Epithelial cell of proximal tubule (primary cell): ENCODE measurements at regions not wholly inside any gene's neighbourhood (a gene's known extent, or its start where the extent isn't known, plus 50 kb on each side); places are given as distances from the start of the nearest gene placed in this dataset.

Experiments used
- DNase-seq: peaks from one replicate; pipeline ENCODE4 v3.0.0-alpha.2; 2011; ENCODE audit warnings: low read depth
- H3K4me3 ChIP-seq: 2 replicates; pipeline ENCODE4 v1.5.1; 2011; ENCODE audit warnings: low read depth, mild to moderate bottlenecking, low read length
- TF ChIP-seq, protein P1 (sequence below): conservative IDR thresholded peaks from 2 replicates; pipeline ENCODE4 v1.5.1; 2012; ENCODE audit warnings: low read depth, mild to moderate bottlenecking, low read length

DNA sequence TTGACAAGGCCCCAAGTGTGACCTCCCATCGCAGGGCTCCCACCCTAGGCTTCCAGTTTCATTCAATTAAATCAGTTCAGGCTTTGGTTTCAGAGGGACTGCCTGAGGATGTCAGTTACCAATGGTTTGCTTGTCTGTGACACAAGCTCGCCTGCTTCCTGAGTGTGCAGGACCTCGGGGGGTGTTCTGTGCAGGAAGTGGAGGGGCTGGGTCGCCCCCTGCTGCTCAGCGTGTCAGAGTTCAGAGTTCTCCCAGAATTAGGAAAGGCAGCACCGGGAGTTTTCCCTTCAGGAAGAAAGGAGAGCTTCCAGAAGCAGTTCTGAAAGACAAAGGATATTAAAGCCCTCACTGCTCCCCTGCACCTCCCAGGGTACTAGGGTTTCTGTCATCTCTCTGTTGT is 50.8 kb upstream of the TGM3 start:
- TF ChIP-seq, protein P1, sequence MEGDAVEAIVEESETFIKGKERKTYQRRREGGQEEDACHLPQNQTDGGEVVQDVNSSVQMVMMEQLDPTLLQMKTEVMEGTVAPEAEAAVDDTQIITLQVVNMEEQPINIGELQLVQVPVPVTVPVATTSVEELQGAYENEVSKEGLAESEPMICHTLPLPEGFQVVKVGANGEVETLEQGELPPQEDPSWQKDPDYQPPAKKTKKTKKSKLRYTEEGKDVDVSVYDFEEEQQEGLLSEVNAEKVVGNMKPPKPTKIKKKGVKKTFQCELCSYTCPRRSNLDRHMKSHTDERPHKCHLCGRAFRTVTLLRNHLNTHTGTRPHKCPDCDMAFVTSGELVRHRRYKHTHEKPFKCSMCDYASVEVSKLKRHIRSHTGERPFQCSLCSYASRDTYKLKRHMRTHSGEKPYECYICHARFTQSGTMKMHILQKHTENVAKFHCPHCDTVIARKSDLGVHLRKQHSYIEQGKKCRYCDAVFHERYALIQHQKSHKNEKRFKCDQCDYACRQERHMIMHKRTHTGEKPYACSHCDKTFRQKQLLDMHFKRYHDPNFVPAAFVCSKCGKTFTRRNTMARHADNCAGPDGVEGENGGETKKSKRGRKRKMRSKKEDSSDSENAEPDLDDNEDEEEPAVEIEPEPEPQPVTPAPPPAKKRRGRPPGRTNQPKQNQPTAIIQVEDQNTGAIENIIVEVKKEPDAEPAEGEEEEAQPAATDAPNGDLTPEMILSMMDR, result no peak
- no peak overlapping the region for H3K4me3 ChIP-seq
- no peak for DNase-seq

DNA sequence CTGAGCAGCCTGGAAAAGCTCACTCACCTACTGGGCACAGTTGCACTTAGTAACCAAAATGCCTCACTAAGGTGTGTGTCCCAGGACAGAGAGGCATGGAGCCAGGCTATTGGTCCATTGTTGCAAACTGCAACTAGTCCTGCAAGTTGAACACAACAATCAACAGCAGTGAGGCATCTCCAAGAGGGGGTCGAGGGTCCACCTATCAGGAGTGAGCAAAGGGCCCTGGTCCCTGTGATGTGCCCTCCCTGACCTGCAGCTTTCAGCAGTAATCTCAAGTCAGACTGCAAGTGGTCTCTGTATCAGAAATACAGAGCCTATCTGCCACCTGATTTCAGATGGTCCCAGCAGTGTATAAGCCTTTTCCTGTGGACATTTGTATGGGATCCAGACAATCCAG is 50.2 kb upstream of the TGM3 start:
- DNase-seq, result no peak
- TF ChIP-seq, protein P1, result no peak
- H3K4me3 ChIP-seq, result no peak overlapping the region
